Brain microvascular endothelial cell (primary cell): ENCODE measurements at regions not wholly inside any gene's neighbourhood (a gene's known extent, or its start where the extent isn't known, plus 50 kb on each side); places are given as distances from the start of the nearest gene placed in this dataset.
"Not testable (repeated sequence)": the region's sequence is repeated elsewhere in the genome, so short reads cannot be mapped to it uniquely, and the experiment has no call there.

Source experiments
- DNase-seq: peaks from one replicate; pipeline ENCODE4 v3.0.0-alpha.2; 2020
- H3K27ac ChIP-seq: fragments of 250-450 bp; sonication (Bioruptor Pico); 2 replicates; pipeline ENCODE4 v1.5.1; 2020; ENCODE audit warnings: mild to moderate bottlenecking, moderate library complexity
- H3K27me3 ChIP-seq: fragments of 250-450 bp; sonication (Bioruptor Pico); replicated peaks from 2 replicates; pipeline ENCODE4 v1.5.1; 2020; ENCODE audit warnings: mild to moderate bottlenecking
- H3K36me3 ChIP-seq: fragments of 250-450 bp; sonication (Bioruptor Pico); replicated peaks from 2 replicates; pipeline ENCODE4 v1.5.1; 2020; ENCODE audit warnings: mild to moderate bottlenecking
- H3K4me3 ChIP-seq: 2 replicates; pipeline ENCODE4 v1.5.1; 2011; ENCODE audit warnings: low read depth, mild to moderate bottlenecking, control low read depth, low read length, moderate library complexity
- CTCF ChIP-seq: IDR thresholded peaks from 2 replicates; pipeline ENCODE4 v1.5.1; 2011; ENCODE audit warnings: low read depth, mild to moderate bottlenecking, moderate library complexity, low read length, control low read depth, inconsistent platforms; ENCODE audit errors: missing control alignments
- in situ Hi-C: cut with HindIII; loops from 2 replicates; pipeline ENCODE4 v1.10.0; 2017; ENCODE audit warnings: low sequenced_read_pairs, low pct_ligation_motif_present

- in situ Hi-C loops, result no loop called here
- TF ChIP-seq CTCF, result no peak
- DNase-seq, result no peak
- no peaks in the 10 kb centered on the region for H3K36me3 ChIP-seq
- H3K4me3 ChIP-seq, result no peak overlapping the region
- H3K27me3 ChIP-seq, result no peaks in the 10 kb centered on the region
- no peak overlapping the region for H3K27ac ChIP-seq
Observed at GRCh38 chr17:70938336-70938735, 769.0 kb downstream of the KCNJ2 start.

GRCh38 chr17:70945386-70945785 lies 776.1 kb downstream of the KCNJ2 start:
- in situ Hi-C loops, result no loop called here
- no peak for DNase-seq
- Histone ChIP-seq H3K27ac (no peak overlapping the region), H3K27me3 (no peaks in the 10 kb centered on the region), H3K36me3 (no peaks in the 10 kb centered on the region), H3K4me3 (no peak overlapping the region)
- TF ChIP-seq CTCF, result no peak

- no peak for DNase-seq
- Histone ChIP-seq H3K27ac (no peak overlapping the region), H3K4me3 (no peak overlapping the region), H3K36me3 (no peaks in the 10 kb centered on the region), H3K27me3 (no peaks in the 10 kb centered on the region)
- no peak for TF ChIP-seq CTCF
- in situ Hi-C loops, result no loop called here
Observed at GRCh38 chr17:70947215-70947614, 777.9 kb downstream of the KCNJ2 start.

- no peaks in the 10 kb centered on the region for H3K27me3 ChIP-seq
- H3K36me3 ChIP-seq, result no peaks in the 10 kb centered on the region
- no peak overlapping the region for H3K27ac ChIP-seq
- in situ Hi-C loops, result no loop called here
- DNase-seq, result no peak
- TF ChIP-seq CTCF, result no peak
- H3K4me3 ChIP-seq, result no peak overlapping the region
Observed at GRCh38 chr17:70947636-70948565, 778.6 kb downstream of the KCNJ2 start.

- DNase-seq, H3K27ac ChIP-seq, H3K27me3 ChIP-seq, H3K36me3 ChIP-seq, in situ Hi-C loops, H3K4me3 ChIP-seq: not testable (repeated sequence)
Observed at GRCh38 chr17:70953140-70953539, 783.8 kb downstream of the KCNJ2 start.

GRCh38 chr17:70955441-70955840 lies 786.1 kb downstream of the KCNJ2 start:
- Histone ChIP-seq H3K27ac (no peak overlapping the region), H3K27me3 (no peaks in the 10 kb centered on the region), H3K36me3 (no peaks in the 10 kb centered on the region), H3K4me3 (no peak overlapping the region)
- in situ Hi-C loops, result no loop called here
- DNase-seq, result no peak
- TF ChIP-seq CTCF, result no peak
